GM23248 (cell line): ENCODE measurements at regions not wholly inside any gene's neighbourhood (a gene's known extent, or its start where the extent isn't known, plus 50 kb on each side); places are given as distances from the start of the nearest gene placed in this dataset.

Source experiments
- DNase-seq: peaks from one replicate; pipeline ENCODE4 v3.0.0-alpha.2; 2015
- H2AFZ ChIP-seq: fragments of 200-600 bp; sonication (generic); 2 replicates; pipeline ENCODE4 v1.6.1; 2016; ENCODE audit warnings: antibody characterized with exemption
- H3F3A ChIP-seq: fragments of 200-600 bp; sonication (generic); 2 replicates; pipeline ENCODE4 v1.6.1; 2016; ENCODE audit warnings: mild to moderate bottlenecking, antibody characterized with exemption, mixed run types; ENCODE audit not compliant: insufficient read depth
- H3K27ac ChIP-seq: fragments of 200-600 bp; sonication (generic); 2 replicates; pipeline ENCODE4 v1.5.1; 2016; ENCODE audit warnings: mild to moderate bottlenecking
- H3K27me3 ChIP-seq: fragments of 200-600 bp; sonication (generic); replicated peaks from 2 replicates; pipeline ENCODE4 v1.6.1; 2016; ENCODE audit warnings: mild to moderate bottlenecking; ENCODE audit not compliant: insufficient read depth
- H3K36me3 ChIP-seq: fragments of 200-600 bp; sonication (generic); 2 replicates; pipeline ENCODE4 v1.6.1; 2016; ENCODE audit warnings: low read depth, mild to moderate bottlenecking
- H3K4me1 ChIP-seq: fragments of 200-600 bp; sonication (generic); 2 replicates; pipeline ENCODE4 v1.6.1; 2016; ENCODE audit warnings: mild to moderate bottlenecking; ENCODE audit not compliant: insufficient read depth
- H3K4me2 ChIP-seq: fragments of 200-600 bp; sonication (generic); one replicate; pipeline ENCODE4 v1.6.1; 2016; ENCODE audit warnings: mild to moderate bottlenecking; ENCODE audit not compliant: unreplicated experiment
- H3K4me3 ChIP-seq: fragments of 200-600 bp; sonication (generic); 2 replicates; pipeline ENCODE4 v1.5.1; 2016; ENCODE audit warnings: mild to moderate bottlenecking
- H3K79me2 ChIP-seq: fragments of 200-600 bp; sonication (generic); 2 replicates; pipeline ENCODE4 v1.6.1; 2016; ENCODE audit warnings: mild to moderate bottlenecking; ENCODE audit not compliant: insufficient read depth
- H3K9ac ChIP-seq: fragments of 200-600 bp; sonication (generic); 2 replicates; pipeline ENCODE4 v1.6.1; 2016; ENCODE audit warnings: mild to moderate bottlenecking
- H3K9me2 ChIP-seq: fragments of 200-600 bp; sonication (generic); 2 replicates; pipeline ENCODE4 v1.6.1; 2016; ENCODE audit warnings: mixed run types, mild to moderate bottlenecking, moderate library complexity; ENCODE audit not compliant: insufficient read depth
- H3K9me3 ChIP-seq: fragments of 200-600 bp; sonication (generic); one replicate; pipeline ENCODE4 v1.6.1; 2017; ENCODE audit warnings: low read depth
- H4K20me1 ChIP-seq: fragments of 200-600 bp; sonication (generic); 2 replicates; pipeline ENCODE4 v1.6.0; 2016; ENCODE audit not compliant: insufficient read depth
- EZH2 ChIP-seq: fragments of 200-600 bp; sonication (generic); IDR thresholded peaks from 2 replicates; pipeline ENCODE4 v1.6.1; 2018; ENCODE audit warnings: antibody characterized with exemption, mild to moderate bottlenecking; ENCODE audit not compliant: insufficient read depth, poor library complexity, severe bottlenecking
- EZH2phosphoT487 ChIP-seq: fragments of 200-600 bp; sonication (generic); IDR thresholded peaks from 2 replicates; pipeline ENCODE4 v1.6.1; 2018; ENCODE audit warnings: antibody characterized with exemption, moderate library complexity, mild to moderate bottlenecking, low read depth; ENCODE audit not compliant: insufficient read depth
- WGBS, 2 experiments: methylation state at CpG; one replicate each; pipeline ENCODE4 v1.1.6; 2015 to 2017; ENCODE audit warnings: low lambda C conversion rate in 2 of 2, low coverage in 1 of 2; ENCODE audit errors: missing lambda C conversion rate in 2 of 2; 5-methylcytosine and 5-hydroxymethylcytosine counted together
- in situ Hi-C: fragments of 300-500 bp; cut with MboI; formaldehyde crosslinking; loops from 2 replicates; pipeline ENCODE4 v1.15.0; 2020

DNA sequence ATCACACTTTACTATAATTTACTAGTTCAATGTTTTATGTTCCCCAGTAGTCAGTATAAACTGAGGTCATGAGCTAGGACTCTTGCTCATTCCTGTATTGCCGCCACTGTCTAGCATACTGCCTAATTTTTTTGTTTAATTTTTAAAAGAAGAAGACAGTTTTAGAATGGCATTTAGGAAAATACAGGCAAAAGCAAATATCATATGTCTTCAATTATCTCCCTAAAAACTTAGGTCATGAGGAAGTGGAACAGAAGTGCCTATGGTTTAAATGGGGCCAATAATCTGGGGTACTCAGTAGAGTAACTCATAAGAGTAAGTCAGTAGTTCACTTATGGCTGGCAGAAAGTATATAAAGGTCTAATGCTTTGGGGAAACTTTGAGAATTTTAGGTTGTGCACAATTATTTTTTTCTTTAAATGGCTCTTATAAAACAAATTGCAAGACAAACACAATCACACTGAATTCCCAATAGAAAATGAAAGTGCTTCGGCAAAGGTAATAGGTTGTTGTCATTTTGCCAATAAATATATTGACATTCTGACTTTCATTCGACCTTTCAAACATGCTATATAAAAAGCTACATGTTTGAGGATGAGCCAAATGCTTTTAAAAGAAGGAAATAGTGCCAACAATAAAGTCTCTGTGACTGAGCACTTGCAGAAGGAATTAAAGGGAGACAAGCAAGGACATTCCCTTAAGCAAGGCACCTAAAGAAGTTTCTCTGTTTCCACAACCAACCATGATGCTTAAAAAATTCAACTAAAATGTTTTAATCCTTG lies 390.1 kb downstream of the PDGFC start:
- H3K9me2 ChIP-seq, result no peaks in the 10 kb centered on the region
- H3K9ac ChIP-seq, result no peak overlapping the region; the same call in 1 of the 2 replicates
- peaks cover 12% of the 10 kb centered on the region for H3K4me1 ChIP-seq
- no peaks in the 10 kb centered on the region for H3K27me3 ChIP-seq
- H2AFZ ChIP-seq, result peak overlapping the region; percentile 81
- no peaks in the 10 kb centered on the region for H3K36me3 ChIP-seq
- H4K20me1 ChIP-seq, result no peaks in the 10 kb centered on the region
- H3K4me3 ChIP-seq, result peak overlapping the region; percentile 60
- no peaks in the 10 kb centered on the region for H3K9me3 ChIP-seq
- no peaks in the 10 kb centered on the region for H3K79me2 ChIP-seq
- no peak overlapping the region for H3K27ac ChIP-seq
- H3K4me2 ChIP-seq, result peak overlapping the region; percentile 84
- no peaks in the 10 kb centered on the region for H3F3A ChIP-seq
- no peak for DNase-seq
- TF ChIP-seq EZH2phosphoT487, result no peak
- in situ Hi-C loops, result no loop called here
- 3 to 10% methylated on average over 3 of the region's 3 CpGs for WGBS, 2 experiments

DNA sequence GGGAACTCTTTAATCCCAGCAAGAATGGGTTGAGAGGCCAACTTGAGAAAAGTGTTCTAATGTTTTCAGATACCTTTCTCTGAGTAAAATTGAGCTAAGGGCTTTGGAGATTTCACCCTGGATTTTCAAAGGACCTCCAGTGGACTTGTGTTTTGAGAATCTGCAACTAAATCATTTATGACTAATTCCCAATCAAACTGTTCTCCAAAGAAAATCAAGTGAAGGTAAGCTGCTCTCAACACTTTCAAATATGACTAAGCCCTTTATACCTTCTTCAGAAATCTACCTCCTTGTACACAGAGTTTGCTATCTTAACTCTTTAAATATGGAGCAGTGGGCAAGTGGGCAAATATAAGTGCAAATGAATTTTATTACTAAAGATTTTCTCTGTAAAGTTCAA lies 392.9 kb downstream of the PDGFC start:
- Histone ChIP-seq H3F3A (peaks cover 5% of the 10 kb centered on the region; the same call in 1 of the 2 replicates), H3K36me3 (no peaks in the 10 kb centered on the region), H3K79me2 (no peaks in the 10 kb centered on the region), H3K9ac (no peak overlapping the region), H3K4me2 (no peak overlapping the region), H2AFZ (no peak overlapping the region), H3K4me1 (peaks cover 16% of the 10 kb centered on the region), H4K20me1 (no peaks in the 10 kb centered on the region), H3K27me3 (no peaks in the 10 kb centered on the region), H3K27ac (no peak overlapping the region), H3K9me2 (no peaks in the 10 kb centered on the region), H3K9me3 (no peaks in the 10 kb centered on the region), H3K4me3 (no peak overlapping the region)
- TF ChIP-seq EZH2 (no peak), EZH2phosphoT487 (no peak)
- in situ Hi-C loops, result no loop called here
- DNase-seq, result no peak

DNA sequence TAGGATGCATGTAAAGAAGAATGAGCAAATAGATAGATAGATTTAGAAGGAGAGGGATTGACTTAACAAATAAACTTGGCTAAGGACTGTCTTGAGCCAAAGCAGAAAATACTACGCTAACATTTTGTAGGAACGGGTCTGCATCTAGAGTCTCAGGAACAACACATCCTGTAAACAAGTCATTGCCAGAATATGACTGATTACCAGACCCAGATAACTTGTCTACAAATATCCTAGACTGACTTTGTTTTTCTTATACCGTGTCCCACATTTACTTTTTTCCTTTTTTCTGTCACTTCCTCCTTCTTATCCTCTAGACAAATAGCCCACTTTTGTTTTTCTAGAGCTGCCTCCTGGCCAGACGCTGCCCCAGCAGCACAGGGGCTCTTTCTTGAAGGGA lies 393.6 kb downstream of the PDGFC start:
- H3K79me2 ChIP-seq, result no peaks in the 10 kb centered on the region
- no peaks in the 10 kb centered on the region for H3K36me3 ChIP-seq
- no peak for DNase-seq
- H3K9me3 ChIP-seq, result no peaks in the 10 kb centered on the region
- no peak overlapping the region for H3K4me3 ChIP-seq
- H3K4me1 ChIP-seq, result peaks cover 16% of the 10 kb centered on the region
- no peaks in the 10 kb centered on the region for H4K20me1 ChIP-seq
- H3K9me2 ChIP-seq, result no peaks in the 10 kb centered on the region
- H3F3A ChIP-seq, result peaks cover 5% of the 10 kb centered on the region; the same call in 1 of the 2 replicates
- TF ChIP-seq EZH2phosphoT487 (no peak), EZH2 (no peak)
- H3K27me3 ChIP-seq, result no peaks in the 10 kb centered on the region
- no peak overlapping the region for H3K4me2 ChIP-seq
- 85 to 86% methylated on average over 4 of the region's 4 CpGs for WGBS, 2 experiments
- H3K27ac ChIP-seq, result no peak overlapping the region
- no peak overlapping the region for H2AFZ ChIP-seq
- in situ Hi-C loops, result no loop called here
- H3K9ac ChIP-seq, result no peak overlapping the region

DNA sequence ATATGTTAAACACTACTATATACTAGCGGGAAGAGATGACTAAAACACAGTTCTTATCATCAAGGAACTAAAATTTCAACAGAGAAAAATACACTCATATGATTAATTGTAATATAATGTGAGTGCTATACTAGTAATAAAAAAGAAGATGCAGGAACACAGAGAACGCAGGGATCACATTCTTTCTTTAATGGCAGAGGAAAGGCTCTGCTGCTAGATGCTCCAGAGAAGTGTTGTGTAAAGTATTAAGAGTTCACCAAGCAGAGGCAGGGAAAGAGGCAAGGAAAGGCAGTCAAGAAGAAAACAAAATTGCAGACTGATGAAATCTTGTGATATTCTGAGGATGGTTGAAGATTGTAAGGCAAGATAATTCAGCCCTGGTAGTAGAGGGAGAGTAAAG lies 394.7 kb downstream of the PDGFC start:
- H3K4me3 ChIP-seq, result no peak overlapping the region
- H3K4me1 ChIP-seq, result peaks cover 16% of the 10 kb centered on the region
- H3K4me2 ChIP-seq, result no peak overlapping the region
- no peaks in the 10 kb centered on the region for H3K27me3 ChIP-seq
- H3K9ac ChIP-seq, result no peak overlapping the region
- H2AFZ ChIP-seq, result no peak overlapping the region
- no peaks in the 10 kb centered on the region for H4K20me1 ChIP-seq
- no peak overlapping the region for H3K27ac ChIP-seq
- no peaks in the 10 kb centered on the region for H3K79me2 ChIP-seq
- no peaks in the 10 kb centered on the region for H3K9me2 ChIP-seq
- WGBS, 2 experiments, result 98 to 100% methylated on average over 2 of the region's 2 CpGs
- in situ Hi-C loops, result no loop called here
- TF ChIP-seq EZH2, result no peak
- no peak for TF ChIP-seq EZH2phosphoT487
- no peaks in the 10 kb centered on the region for H3K36me3 ChIP-seq
- DNase-seq, result no peak
- H3F3A ChIP-seq, result peaks cover 5% of the 10 kb centered on the region; the same call in 1 of the 2 replicates
- H3K9me3 ChIP-seq, result no peaks in the 10 kb centered on the region
